Stimulated activated naive CD4-positive, alpha-beta T cell (primary cell): ENCODE measurements at regions not wholly inside any gene's neighbourhood (a gene's known extent, or its start where the extent isn't known, plus 50 kb on each side); places are given as distances from the start of the nearest gene placed in this dataset.

Experiments
- DNase-seq, 6 experiments: peaks; one replicate each; lab custom pipeline; 2025; lab: John Stamatoyannopoulos, UW

DNA sequence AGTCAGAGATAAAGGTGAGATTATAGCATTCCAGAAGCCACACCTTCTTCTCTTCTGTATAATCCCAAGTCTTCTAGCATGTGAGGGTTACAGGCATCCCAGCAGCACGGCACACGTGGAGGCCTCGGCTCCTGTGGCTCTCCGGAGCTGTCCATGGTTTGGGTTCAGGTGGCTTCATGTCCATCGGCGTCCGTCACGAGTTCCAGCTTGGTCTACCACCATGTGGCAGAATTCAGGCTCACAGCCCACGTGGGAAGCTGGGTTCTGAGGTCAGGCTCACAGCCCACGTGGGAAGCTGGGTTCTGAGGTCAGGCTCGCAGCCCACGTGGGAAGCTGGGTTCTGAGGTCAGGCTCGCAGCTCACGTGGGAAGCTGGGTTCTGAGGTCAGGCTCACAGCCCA, 378.3 kb upstream of the SALL3 start:
- DNase-seq, result no peak

- no peak for DNase-seq
Measured at GRCh38 chr18:78601923-78602322, 377.7 kb upstream of the SALL3 start.

GRCh38 chr18:78602430-78602829, 377.2 kb upstream of the SALL3 start:
- DNase-seq, result no peak

DNA sequence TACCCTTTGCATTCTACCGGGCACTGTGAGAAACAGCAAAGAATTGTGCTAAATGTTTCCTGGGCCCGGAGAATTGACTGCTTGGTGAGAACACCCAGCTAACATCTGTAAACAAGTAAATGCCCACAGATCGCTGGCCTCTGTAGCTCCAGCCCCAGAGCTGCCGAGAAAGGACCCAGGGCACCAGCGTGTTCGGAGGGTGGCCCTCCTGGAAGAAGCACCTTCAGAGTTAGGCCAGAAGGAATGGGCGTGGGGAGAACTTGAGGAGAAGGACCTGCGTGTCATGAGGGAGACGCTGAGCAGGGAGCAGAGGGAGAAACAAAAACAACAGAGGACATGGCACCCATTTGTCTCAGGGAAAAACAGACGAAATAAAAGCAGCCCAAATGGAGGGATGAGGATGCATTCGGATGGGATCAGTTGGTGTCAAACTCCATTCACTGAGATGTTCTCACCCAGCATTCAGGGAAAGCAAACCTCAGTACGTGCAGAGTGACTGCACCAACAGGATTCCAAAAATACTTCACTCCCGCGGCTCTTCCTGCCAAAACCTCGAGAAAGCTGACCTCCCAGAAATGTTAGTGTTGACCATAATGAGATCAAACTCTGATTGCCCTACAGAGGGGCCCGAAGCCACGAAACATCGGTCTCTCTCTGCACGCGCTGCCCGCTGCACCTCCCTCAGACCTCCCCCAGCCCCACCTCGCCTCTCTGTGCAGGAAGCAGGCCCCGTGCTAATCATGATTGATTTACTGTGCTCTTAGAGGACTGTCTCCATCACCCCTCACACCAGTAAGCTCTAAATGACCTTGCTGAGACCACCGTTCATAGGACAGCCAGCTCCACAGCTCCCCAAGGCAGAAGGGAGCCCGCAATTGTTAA, 376.3 kb upstream of the SALL3 start:
- no peak for DNase-seq

DNA sequence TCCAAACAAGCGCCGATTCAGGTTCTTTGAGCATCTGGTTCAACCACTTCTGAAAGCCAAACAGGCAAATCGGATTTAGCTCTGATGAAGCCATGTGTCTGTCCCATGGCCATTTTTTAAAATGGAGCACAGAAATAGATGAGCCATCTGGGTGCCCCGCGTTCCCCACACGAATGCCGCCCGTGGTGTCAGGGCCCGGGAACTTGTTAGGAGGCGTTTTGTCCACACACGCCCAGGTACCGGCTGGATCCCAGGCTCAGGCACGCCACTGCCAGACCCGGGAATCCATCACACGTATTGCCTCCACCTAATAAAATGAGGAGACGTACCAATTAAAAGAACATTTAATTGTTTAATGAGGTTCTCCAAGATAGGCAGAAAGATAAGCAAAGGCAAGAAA, 374.4 kb upstream of the SALL3 start:
- no peak for DNase-seq

DNA sequence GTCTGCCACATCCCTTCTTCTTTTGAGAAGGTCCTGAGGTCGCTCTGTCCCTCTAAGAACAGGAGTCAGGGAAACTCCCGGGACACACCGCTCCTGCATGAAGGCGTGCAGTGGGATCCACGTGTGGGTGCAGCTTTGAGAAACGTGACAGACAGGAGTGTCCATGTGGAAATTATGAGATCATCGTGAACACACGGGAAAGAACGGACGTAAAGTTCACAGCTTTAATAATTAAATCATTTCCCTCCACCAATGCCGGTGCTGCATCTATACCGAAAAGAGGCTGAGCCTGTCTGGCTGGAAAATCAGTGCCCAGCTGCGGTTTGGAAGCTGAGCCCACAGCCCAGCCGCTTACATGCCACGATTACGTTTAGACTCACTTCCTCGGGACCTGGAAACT, 372.4 kb upstream of the SALL3 start:
- no peak for DNase-seq

- no peak for DNase-seq
Measured at GRCh38 chr18:78607784-78608183, 371.8 kb upstream of the SALL3 start.

DNA sequence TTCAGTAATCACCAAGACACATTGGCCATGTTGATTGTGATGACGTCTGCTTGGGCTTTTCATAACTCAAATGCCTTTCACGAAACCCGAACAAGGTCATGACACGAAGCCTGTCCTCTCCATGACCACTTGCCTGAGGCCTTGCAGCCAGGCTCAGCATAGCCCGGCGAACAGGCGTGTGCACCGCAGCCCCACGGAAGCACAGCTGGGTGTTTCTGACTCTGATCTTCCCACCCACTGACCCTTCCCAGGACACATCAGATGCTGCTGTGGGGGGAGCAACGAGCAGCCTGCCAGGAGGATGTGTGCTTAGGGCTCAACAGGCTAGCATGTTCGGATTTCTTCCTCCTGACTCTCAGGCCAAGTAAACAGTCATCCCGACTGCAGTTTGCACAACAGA, 369.4 kb upstream of the SALL3 start:
- DNase-seq, result no peak

GRCh38 chr18:78611201-78611800, 368.3 kb upstream of the SALL3 start:
- no peak for DNase-seq

GRCh38 chr18:78611869-78612268, 367.7 kb upstream of the SALL3 start:
- no peak for DNase-seq

DNA sequence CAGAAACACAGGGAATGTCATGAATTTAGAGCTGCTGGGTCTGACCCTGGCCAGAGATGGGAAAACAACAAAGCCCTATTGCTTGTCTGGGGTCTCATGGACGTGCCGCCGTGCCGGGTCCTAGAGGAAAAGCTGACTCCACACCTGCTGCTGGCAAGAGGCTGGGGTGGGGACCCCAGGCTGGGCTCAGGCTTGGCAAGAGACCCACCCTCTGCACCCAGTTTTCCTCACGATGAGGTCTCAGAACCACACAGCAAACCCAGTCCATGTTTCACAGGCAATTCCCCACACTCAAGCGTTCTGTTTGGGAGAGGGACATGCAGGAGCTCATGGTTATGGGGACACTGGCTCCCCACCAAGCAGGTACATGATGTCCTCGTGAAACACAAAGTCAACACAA, 367.3 kb upstream of the SALL3 start:
- no peak for DNase-seq

GRCh38 chr18:78612801-78613200, 366.8 kb upstream of the SALL3 start:
- no peak for DNase-seq

GRCh38 chr18:78618726-78619125, 360.9 kb upstream of the SALL3 start:
- no peak for DNase-seq

GRCh38 chr18:78619854-78620253, 359.8 kb upstream of the SALL3 start:
- no peak for DNase-seq

DNA sequence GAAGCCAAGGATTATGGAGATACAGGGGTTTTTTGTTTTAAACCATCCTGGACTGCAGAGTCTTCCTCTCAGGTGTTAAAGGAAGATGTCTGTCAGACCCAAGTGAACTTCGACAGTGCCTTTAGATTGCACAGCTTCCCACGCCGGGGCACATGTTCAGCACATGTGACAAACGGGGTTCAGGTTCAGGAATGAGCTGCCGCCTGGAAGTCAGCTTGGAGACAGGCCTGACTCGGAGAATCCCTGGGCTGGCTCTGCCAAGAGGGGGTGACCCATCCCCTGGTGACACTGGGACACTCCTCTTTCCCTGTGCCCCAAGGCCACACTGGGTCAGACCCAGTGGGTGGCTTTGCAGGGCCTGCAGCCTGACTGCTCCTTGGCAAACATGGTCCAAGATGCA, 359.3 kb upstream of the SALL3 start:
- DNase-seq, result no peak

GRCh38 chr18:78621141-78621755, 358.4 kb upstream of the SALL3 start:
- DNase-seq, result no peak

DNA sequence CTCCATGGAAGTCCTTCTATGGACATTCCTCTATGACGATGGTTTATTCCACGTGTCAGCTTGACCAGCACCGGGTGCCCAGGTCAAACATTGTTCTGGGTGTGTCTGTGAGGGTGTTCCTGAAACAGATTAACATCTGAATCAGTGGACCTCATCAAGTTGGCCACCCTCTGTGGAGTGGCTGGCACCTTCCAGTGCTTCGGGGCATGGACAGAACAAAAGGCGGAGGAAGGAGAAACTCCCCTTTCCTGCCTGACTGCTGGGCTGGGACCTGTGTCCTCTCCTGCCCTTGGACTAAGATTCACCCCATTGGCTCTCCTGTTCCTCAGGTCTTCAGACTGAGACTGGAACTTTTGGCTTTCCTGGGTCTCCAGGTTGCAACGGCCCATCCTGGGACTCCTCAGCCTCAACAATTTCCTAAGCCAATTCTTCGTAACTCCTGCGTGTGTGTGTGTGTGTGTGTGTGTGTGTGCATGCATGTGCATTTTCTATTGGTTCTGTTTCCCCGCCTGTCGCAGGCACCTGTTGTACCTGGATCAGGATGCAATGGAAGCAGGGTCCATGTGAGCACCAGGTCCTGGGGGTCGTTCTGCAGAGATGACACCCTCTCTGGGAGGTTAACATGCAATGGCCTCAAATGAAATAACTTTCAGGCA, 357.2 kb upstream of the SALL3 start:
- DNase-seq, result no peak

GRCh38 chr18:78622907-78623541, 356.6 kb upstream of the SALL3 start:
- no peak for DNase-seq

DNA sequence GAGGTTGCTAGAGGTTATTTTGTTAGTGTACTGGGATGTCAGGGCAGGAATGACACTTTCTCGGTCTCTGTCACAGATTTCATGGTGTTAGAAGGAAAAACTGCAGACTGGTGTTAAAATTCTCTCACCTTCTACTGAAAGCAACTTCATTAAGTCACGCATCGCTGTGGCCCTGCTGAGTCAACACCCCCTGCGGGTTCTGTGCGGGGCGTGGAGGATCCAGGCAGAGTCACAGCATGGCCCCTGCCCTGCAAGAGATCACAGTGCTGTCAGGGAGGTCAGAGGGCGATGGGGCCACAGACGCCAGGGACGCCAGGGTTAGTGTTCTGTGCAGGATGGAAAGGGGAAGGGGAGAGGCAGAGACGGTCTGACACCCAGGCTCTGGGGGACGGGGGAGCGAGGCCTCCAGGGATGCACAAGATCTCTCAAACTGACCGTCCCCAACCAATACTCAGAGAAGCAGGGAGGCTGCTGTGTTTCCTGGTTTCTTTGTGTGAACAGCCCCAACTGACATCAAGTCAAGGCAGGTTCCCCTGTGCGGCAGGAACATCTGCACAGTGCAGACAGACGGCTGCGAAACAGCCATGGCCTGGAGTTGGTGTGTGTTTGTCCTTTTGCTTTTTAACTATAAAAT, 354.9 kb upstream of the SALL3 start:
- DNase-seq, result no peak

DNA sequence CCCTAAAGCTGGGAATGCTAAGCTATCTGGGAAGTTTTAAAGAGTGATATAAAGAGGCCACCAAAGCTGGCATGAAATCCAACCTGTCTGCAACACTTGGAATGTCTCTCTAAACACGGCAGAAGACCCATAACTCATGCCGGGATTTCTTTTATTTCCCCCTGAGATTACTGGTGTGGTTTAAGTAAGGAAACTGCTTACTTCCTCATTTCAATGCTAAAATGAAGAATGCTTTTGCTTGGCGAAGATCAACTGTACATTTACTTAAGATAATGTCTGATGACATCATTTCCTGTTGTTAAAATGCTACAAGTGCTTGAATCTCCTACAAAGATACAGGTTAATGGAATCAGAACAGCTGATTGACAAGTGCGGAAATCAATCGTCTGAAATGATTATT, 353.8 kb upstream of the SALL3 start:
- no peak for DNase-seq

DNA sequence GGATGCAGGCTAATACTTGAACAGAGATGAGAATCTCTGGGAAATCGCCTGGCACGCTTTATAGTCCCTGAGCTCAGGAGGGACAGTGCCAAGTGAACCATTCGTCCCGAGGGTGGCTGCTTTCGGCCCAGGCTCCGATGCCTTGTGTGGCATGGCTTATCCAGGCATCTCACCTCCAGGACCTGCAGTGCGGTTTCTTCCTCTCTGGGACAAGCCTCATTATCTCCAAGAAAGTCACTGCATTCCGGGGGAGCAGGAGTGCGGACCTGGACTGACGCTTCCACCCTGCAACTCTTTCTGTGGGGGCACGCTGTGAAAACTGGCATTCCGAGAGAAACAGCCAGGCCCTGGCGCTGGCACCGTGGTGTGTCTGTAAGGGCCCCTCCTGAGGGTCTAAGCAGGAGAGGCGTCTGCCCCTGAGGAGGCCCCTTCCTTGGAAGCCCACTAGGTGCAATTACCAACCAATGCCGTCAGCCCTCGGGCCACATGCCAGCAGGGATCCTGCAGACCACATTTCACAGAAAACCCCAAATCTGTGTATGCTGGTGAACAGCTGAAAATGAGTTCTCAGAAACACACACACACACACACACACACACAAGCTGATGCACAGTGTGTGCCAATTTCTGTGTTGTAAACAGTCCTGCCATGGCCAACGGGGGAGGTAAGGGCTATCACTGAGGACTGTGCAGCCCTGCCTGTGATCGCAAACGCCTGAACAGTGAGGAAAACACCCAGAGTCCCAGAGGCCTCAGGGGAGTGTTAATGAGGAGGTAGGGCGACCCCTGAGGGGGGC, 351.9 kb upstream of the SALL3 start:
- no peak for DNase-seq
